BLaER1 (cell line): ENCODE measurements at regions not wholly inside any gene's neighbourhood (a gene's known extent, or its start where the extent isn't known, plus 50 kb on each side); places are given as distances from the start of the nearest gene placed in this dataset.

Experiments used
- H3K27ac ChIP-seq: shearing (Covaris generic); formaldehyde crosslinking; 2 replicates; pipeline ENCODE4 v1.8.1; 2022
- H3K27me3 ChIP-seq: shearing (Covaris generic); formaldehyde crosslinking; 2 replicates; pipeline ENCODE4 v1.8.1; 2022
- H3K36me3 ChIP-seq: shearing (Covaris generic); formaldehyde crosslinking; 2 replicates; pipeline ENCODE4 v1.8.1; 2022
- H3K4me1 ChIP-seq: shearing (Covaris generic); formaldehyde crosslinking; 2 replicates; pipeline ENCODE4 v1.8.1; 2022
- H3K4me2 ChIP-seq: shearing (Covaris generic); formaldehyde crosslinking; 2 replicates; pipeline ENCODE4 v1.8.1; 2022
- H3K4me3 ChIP-seq: shearing (Covaris generic); formaldehyde crosslinking; 2 replicates; pipeline ENCODE4 v1.8.1; 2022
- H3K9ac ChIP-seq: shearing (Covaris generic); formaldehyde crosslinking; 2 replicates; pipeline ENCODE4 v1.8.1; 2022
- H3K9me3 ChIP-seq: shearing (Covaris generic); formaldehyde crosslinking; 2 replicates; pipeline ENCODE4 v1.8.1; 2022
- H4K20me1 ChIP-seq: shearing (Covaris generic); formaldehyde crosslinking; 2 replicates; pipeline ENCODE4 v1.8.1; 2022
- Cebpa-rat ChIP-seq: shearing (Covaris generic); IDR thresholded peaks from 2 replicates; pipeline ENCODE4 v1.8.1; 2022

- H3K4me3 ChIP-seq, result no peak overlapping the region
- H3K9me3 ChIP-seq, result peaks cover 13% of the 10 kb centered on the region
- no peak for TF ChIP-seq Cebpa-rat
- H3K27me3 ChIP-seq, result no peaks in the 10 kb centered on the region
- no peak overlapping the region for H3K9ac ChIP-seq
- no peaks in the 10 kb centered on the region for H4K20me1 ChIP-seq
- no peaks in the 10 kb centered on the region for H3K36me3 ChIP-seq
- no peak overlapping the region for H3K4me2 ChIP-seq
- no peak overlapping the region for H3K27ac ChIP-seq
- H3K4me1 ChIP-seq, result no peaks in the 10 kb centered on the region
Observed at GRCh38 chr4:184930026-184930425, 88.3 kb upstream of the HELT start.

- Histone ChIP-seq H3K27ac (no peak overlapping the region), H3K4me2 (no peak overlapping the region), H3K4me3 (no peak overlapping the region), H3K9ac (no peak overlapping the region), H4K20me1 (no peaks in the 10 kb centered on the region), H3K4me1 (no peaks in the 10 kb centered on the region), H3K36me3 (no peaks in the 10 kb centered on the region), H3K27me3 (no peaks in the 10 kb centered on the region), H3K9me3 (peaks cover 13% of the 10 kb centered on the region)
- no peak for TF ChIP-seq Cebpa-rat
Observed at GRCh38 chr4:184932343-184932742, 85.9 kb upstream of the HELT start.

- Histone ChIP-seq H4K20me1 (no peaks in the 10 kb centered on the region), H3K27me3 (no peaks in the 10 kb centered on the region), H3K4me3 (no peak overlapping the region), H3K9me3 (peaks cover 4% of the 10 kb centered on the region), H3K4me2 (no peak overlapping the region), H3K9ac (no peak overlapping the region), H3K27ac (no peak overlapping the region), H3K4me1 (no peaks in the 10 kb centered on the region), H3K36me3 (no peaks in the 10 kb centered on the region)
- no peak for TF ChIP-seq Cebpa-rat
Observed at GRCh38 chr4:184933311-184933710, 85.0 kb upstream of the HELT start.

- no peak overlapping the region for H3K27ac ChIP-seq
- H3K4me1 ChIP-seq, result no peaks in the 10 kb centered on the region
- H3K9ac ChIP-seq, result no peak overlapping the region
- H3K36me3 ChIP-seq, result no peaks in the 10 kb centered on the region
- H3K9me3 ChIP-seq, result no peaks in the 10 kb centered on the region; the same call in 1 of the 2 replicates
- H3K4me2 ChIP-seq, result no peak overlapping the region
- no peak for TF ChIP-seq Cebpa-rat
- H3K4me3 ChIP-seq, result no peak overlapping the region
- no peaks in the 10 kb centered on the region for H4K20me1 ChIP-seq
- H3K27me3 ChIP-seq, result no peaks in the 10 kb centered on the region
Observed at GRCh38 chr4:184934184-184934583, 84.1 kb upstream of the HELT start.

- no peaks in the 10 kb centered on the region for H3K9me3 ChIP-seq
- no peak for TF ChIP-seq Cebpa-rat
- no peaks in the 10 kb centered on the region for H3K27me3 ChIP-seq
- no peaks in the 10 kb centered on the region for H3K4me1 ChIP-seq
- no peak overlapping the region for H3K27ac ChIP-seq
- no peaks in the 10 kb centered on the region for H4K20me1 ChIP-seq
- H3K4me3 ChIP-seq, result no peak overlapping the region
- H3K9ac ChIP-seq, result no peak overlapping the region
- H3K36me3 ChIP-seq, result no peaks in the 10 kb centered on the region
- no peak overlapping the region for H3K4me2 ChIP-seq
Observed at GRCh38 chr4:184934961-184935360, 83.3 kb upstream of the HELT start.

GRCh38 chr4:184936071-184936470, 82.2 kb upstream of the HELT start:
- Histone ChIP-seq H3K27me3 (no peaks in the 10 kb centered on the region), H3K36me3 (no peaks in the 10 kb centered on the region), H3K9ac (no peak overlapping the region), H3K4me3 (no peak overlapping the region), H3K4me1 (no peaks in the 10 kb centered on the region), H3K4me2 (no peak overlapping the region), H3K9me3 (no peaks in the 10 kb centered on the region), H4K20me1 (no peaks in the 10 kb centered on the region), H3K27ac (no peak overlapping the region)
- TF ChIP-seq Cebpa-rat, result no peak

GRCh38 chr4:184937030-184937710, 81.1 kb upstream of the HELT start:
- no peaks in the 10 kb centered on the region for H4K20me1 ChIP-seq
- no peak overlapping the region for H3K9ac ChIP-seq
- no peaks in the 10 kb centered on the region for H3K27me3 ChIP-seq
- H3K27ac ChIP-seq, result no peak overlapping the region
- no peaks in the 10 kb centered on the region for H3K36me3 ChIP-seq
- H3K4me3 ChIP-seq, result no peak overlapping the region
- peaks cover 7% of the 10 kb centered on the region for H3K4me1 ChIP-seq
- TF ChIP-seq Cebpa-rat, result no peak
- no peaks in the 10 kb centered on the region for H3K9me3 ChIP-seq
- no peak overlapping the region for H3K4me2 ChIP-seq

GRCh38 chr4:184937745-184938144, 80.5 kb upstream of the HELT start:
- Histone ChIP-seq H3K27me3 (no peaks in the 10 kb centered on the region), H4K20me1 (no peaks in the 10 kb centered on the region), H3K36me3 (no peaks in the 10 kb centered on the region), H3K4me2 (no peak overlapping the region), H3K4me1 (peaks cover 8% of the 10 kb centered on the region), H3K27ac (no peak overlapping the region), H3K9ac (no peak overlapping the region), H3K9me3 (no peaks in the 10 kb centered on the region), H3K4me3 (no peak overlapping the region)
- no peak for TF ChIP-seq Cebpa-rat

GRCh38 chr4:184938871-184939270, 79.4 kb upstream of the HELT start:
- H3K9ac ChIP-seq, result no peak overlapping the region
- no peak overlapping the region for H3K4me2 ChIP-seq
- no peaks in the 10 kb centered on the region for H3K9me3 ChIP-seq
- no peaks in the 10 kb centered on the region for H3K36me3 ChIP-seq
- no peaks in the 10 kb centered on the region for H4K20me1 ChIP-seq
- no peak for TF ChIP-seq Cebpa-rat
- no peaks in the 10 kb centered on the region for H3K27me3 ChIP-seq
- no peak overlapping the region for H3K4me3 ChIP-seq
- peaks cover 8% of the 10 kb centered on the region for H3K4me1 ChIP-seq
- H3K27ac ChIP-seq, result no peak overlapping the region

- Histone ChIP-seq H3K4me3 (no peak overlapping the region), H3K27me3 (no peaks in the 10 kb centered on the region)
- no peak for TF ChIP-seq Cebpa-rat
Observed at GRCh38 chr4:184939978-184940377, 78.3 kb upstream of the HELT start.

GRCh38 chr4:184940500-184940899, 77.8 kb upstream of the HELT start:
- Histone ChIP-seq H3K9me3 (no peaks in the 10 kb centered on the region), H3K9ac (no peak overlapping the region), H3K4me1 (peaks cover 8% of the 10 kb centered on the region)

More at GRCh38 chr4:184939978-184940377, 78.3 kb upstream of the HELT start:
- H3K27ac ChIP-seq, result no peak overlapping the region
- no peaks in the 10 kb centered on the region for H3K9me3 ChIP-seq
- no peak overlapping the region for H3K4me2 ChIP-seq
- H3K4me1 ChIP-seq, result peaks cover 8% of the 10 kb centered on the region
- H3K9ac ChIP-seq, result no peak overlapping the region
- H4K20me1 ChIP-seq, result no peaks in the 10 kb centered on the region
- H3K36me3 ChIP-seq, result no peaks in the 10 kb centered on the region

More at GRCh38 chr4:184940500-184940899, 77.8 kb upstream of the HELT start:
- no peaks in the 10 kb centered on the region for H3K27me3 ChIP-seq
- no peak overlapping the region for H3K27ac ChIP-seq
- no peak overlapping the region for H3K4me3 ChIP-seq
- no peak for TF ChIP-seq Cebpa-rat
- H3K4me2 ChIP-seq, result no peak overlapping the region
- H3K36me3 ChIP-seq, result no peaks in the 10 kb centered on the region
- H4K20me1 ChIP-seq, result no peaks in the 10 kb centered on the region
